ENCODE measurements at regions not wholly inside any gene's neighbourhood (a gene's known extent, or its start where the extent isn't known, plus 50 kb on each side); places are given as distances from the start of the nearest gene placed in this dataset.

- no peaks in the 10 kb centered on the region for H3K9me3 ChIP-seq (ENCODE audit: control insufficient read depth in 4 of 4, low read length in 3 of 4)
- H3K27me3 ChIP-seq (ENCODE audit: control insufficient read depth in 4 of 4, insufficient read depth in 4 of 4, low read length in 3 of 4): no peaks in the 10 kb centered on the region
- H3K4me3 ChIP-seq (ENCODE audit: low read depth in 1 of 3, low read length in 3 of 3): no peak overlapping the region
- WGBS: 61% methylated on average over 2 of the region's 2 CpGs
- H3K4me1 ChIP-seq (ENCODE audit: control insufficient read depth in 4 of 4, insufficient read depth in 4 of 4, low read length in 3 of 4): no peaks in the 10 kb centered on the region
- no peaks in the 10 kb centered on the region for H3K36me3 ChIP-seq (ENCODE audit: control insufficient read depth in 4 of 4, insufficient read depth in 3 of 4, low read depth in 1 of 4, low read length in 3 of 4)
- TF ChIP-seq SP1 (IDR thresholded peaks at IDR 0.05): no peak
- H3K27ac ChIP-seq (ENCODE audit: low read depth in 1 of 2, low read length in 2 of 2): no peak overlapping the region
- DNase-seq (ENCODE audit: low spot score): no peak
- no peak overlapping the region for H3K9ac ChIP-seq (ENCODE audit: low read depth in 1 of 2, low read length in 2 of 2)
These were observed 183.7 kb upstream of the RRP15 start for GRCh38 chr1:218101409-218101808.

DNA sequence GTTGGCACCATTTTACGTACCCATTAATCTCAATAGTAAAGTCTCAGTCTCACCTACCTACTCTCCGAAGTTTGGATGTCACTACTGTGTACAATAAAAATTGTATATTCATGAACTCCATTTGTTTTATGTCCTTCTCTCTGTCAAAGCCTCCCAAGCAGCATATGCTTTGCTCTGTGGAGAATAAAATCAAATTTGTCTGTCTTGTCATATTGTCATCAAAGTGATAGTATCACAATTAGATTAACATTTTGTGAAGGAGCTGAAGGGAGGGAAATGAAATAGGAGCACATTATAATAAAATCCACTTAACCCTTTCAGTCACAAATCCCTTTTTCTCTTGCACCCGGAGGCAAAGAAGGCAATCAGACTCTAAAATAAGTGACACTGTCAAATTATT is 177.1 kb upstream of the RRP15 start:
- Histone ChIP-seq H3K27ac (ENCODE audit: low read depth in 1 of 2, low read length in 2 of 2) (no peak overlapping the region), H3K9me3 (ENCODE audit: control insufficient read depth in 4 of 4, low read length in 3 of 4) (no peaks in the 10 kb centered on the region), H3K27me3 (ENCODE audit: control insufficient read depth in 4 of 4, insufficient read depth in 4 of 4, low read length in 3 of 4) (no peaks in the 10 kb centered on the region), H3K9ac (ENCODE audit: low read depth in 1 of 2, low read length in 2 of 2) (no peak overlapping the region), H3K4me1 (ENCODE audit: control insufficient read depth in 4 of 4, insufficient read depth in 4 of 4, low read length in 3 of 4) (no peaks in the 10 kb centered on the region), H3K36me3 (ENCODE audit: control insufficient read depth in 4 of 4, insufficient read depth in 3 of 4, low read depth in 1 of 4, low read length in 3 of 4) (no peaks in the 10 kb centered on the region), H3K4me3 (ENCODE audit: low read depth in 1 of 3, low read length in 3 of 3) (no peak overlapping the region)
- DNase-seq (ENCODE audit: low spot score): no peak
- WGBS: 75% methylated on average over 3 of the region's 3 CpGs
- TF ChIP-seq NR2F2 (IDR thresholded peaks at IDR 0.05): no peak
- no peak for TF ChIP-seq TAF1 (conservative IDR thresholded peaks at IDR 0.05)
- TF ChIP-seq FOXA2 (IDR thresholded peaks at IDR 0.05): no peak
- TF ChIP-seq, protein P1, sequence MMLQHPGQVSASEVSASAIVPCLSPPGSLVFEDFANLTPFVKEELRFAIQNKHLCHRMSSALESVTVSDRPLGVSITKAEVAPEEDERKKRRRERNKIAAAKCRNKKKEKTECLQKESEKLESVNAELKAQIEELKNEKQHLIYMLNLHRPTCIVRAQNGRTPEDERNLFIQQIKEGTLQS (IDR thresholded peaks at IDR 0.05): no peak
- no peak for TF ChIP-seq GABPA (IDR thresholded peaks at IDR 0.05 in 1 of 2, conservative IDR thresholded peaks at IDR 0.05 in 1 of 2)
- no peak for TF ChIP-seq JUND (IDR thresholded peaks at IDR 0.05)
- no peak for TF ChIP-seq RXRA (IDR thresholded peaks at IDR 0.05)
- TF ChIP-seq, protein P2, sequence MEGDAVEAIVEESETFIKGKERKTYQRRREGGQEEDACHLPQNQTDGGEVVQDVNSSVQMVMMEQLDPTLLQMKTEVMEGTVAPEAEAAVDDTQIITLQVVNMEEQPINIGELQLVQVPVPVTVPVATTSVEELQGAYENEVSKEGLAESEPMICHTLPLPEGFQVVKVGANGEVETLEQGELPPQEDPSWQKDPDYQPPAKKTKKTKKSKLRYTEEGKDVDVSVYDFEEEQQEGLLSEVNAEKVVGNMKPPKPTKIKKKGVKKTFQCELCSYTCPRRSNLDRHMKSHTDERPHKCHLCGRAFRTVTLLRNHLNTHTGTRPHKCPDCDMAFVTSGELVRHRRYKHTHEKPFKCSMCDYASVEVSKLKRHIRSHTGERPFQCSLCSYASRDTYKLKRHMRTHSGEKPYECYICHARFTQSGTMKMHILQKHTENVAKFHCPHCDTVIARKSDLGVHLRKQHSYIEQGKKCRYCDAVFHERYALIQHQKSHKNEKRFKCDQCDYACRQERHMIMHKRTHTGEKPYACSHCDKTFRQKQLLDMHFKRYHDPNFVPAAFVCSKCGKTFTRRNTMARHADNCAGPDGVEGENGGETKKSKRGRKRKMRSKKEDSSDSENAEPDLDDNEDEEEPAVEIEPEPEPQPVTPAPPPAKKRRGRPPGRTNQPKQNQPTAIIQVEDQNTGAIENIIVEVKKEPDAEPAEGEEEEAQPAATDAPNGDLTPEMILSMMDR (IDR thresholded peaks at IDR 0.05; ENCODE audit: low read depth, low read length, missing input control): no peak

DNA sequence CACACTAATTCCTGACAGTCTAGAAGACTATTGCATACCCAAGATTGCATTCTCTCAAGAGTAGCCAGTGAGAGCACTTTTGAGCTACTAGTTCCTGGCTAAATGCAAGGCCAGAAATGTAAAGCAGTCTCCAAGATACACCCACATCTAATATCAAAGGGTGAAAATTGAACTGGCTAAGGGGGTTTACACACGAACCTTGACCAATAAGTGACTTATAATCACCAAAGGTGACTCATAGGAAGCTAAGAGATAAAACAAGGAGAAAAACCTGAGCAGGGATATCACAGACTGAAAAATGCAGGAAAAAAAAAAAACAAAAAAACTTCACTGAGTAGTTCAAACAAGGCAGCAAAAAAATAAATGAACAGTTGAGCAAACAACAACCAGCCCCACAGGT is 172.2 kb upstream of the RRP15 start:
- Histone ChIP-seq H3K9me3 (ENCODE audit: control insufficient read depth in 4 of 4, low read length in 3 of 4) (no peaks in the 10 kb centered on the region), H3K4me3 (ENCODE audit: low read depth in 1 of 3, low read length in 3 of 3) (no peak overlapping the region), H3K4me1 (ENCODE audit: control insufficient read depth in 4 of 4, insufficient read depth in 4 of 4, low read length in 3 of 4) (no peaks in the 10 kb centered on the region), H3K9ac (ENCODE audit: low read depth in 1 of 2, low read length in 2 of 2) (no peak overlapping the region), H3K27me3 (ENCODE audit: control insufficient read depth in 4 of 4, insufficient read depth in 4 of 4, low read length in 3 of 4) (no peaks in the 10 kb centered on the region), H3K27ac (ENCODE audit: low read depth in 1 of 2, low read length in 2 of 2) (no peak overlapping the region), H3K36me3 (ENCODE audit: control insufficient read depth in 4 of 4, insufficient read depth in 3 of 4, low read depth in 1 of 4, low read length in 3 of 4) (no peaks in the 10 kb centered on the region)
- 14% methylated on average over 1 of the region's 1 CpG for WGBS
- no peak for DNase-seq (ENCODE audit: low spot score)
- TF ChIP-seq, protein P1 (IDR thresholded peaks at IDR 0.05): no peak
- TF ChIP-seq, protein P3, sequence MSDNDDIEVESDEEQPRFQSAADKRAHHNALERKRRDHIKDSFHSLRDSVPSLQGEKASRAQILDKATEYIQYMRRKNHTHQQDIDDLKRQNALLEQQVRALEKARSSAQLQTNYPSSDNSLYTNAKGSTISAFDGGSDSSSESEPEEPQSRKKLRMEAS (IDR thresholded peaks at IDR 0.05): no peak
- no peak for TF ChIP-seq GABPA (IDR thresholded peaks at IDR 0.05 in 1 of 2, conservative IDR thresholded peaks at IDR 0.05 in 1 of 2)
- TF ChIP-seq FOXA1 (IDR thresholded peaks at IDR 0.05): no peak
- no peak for TF ChIP-seq EGR1 (IDR thresholded peaks at IDR 0.05; ENCODE audit: low read depth in 2 of 2)
- TF ChIP-seq HNF4A (conservative IDR thresholded peaks at IDR 0.05): no peak
- TF ChIP-seq SP1 (IDR thresholded peaks at IDR 0.05): no peak
- TF ChIP-seq, protein P4, sequence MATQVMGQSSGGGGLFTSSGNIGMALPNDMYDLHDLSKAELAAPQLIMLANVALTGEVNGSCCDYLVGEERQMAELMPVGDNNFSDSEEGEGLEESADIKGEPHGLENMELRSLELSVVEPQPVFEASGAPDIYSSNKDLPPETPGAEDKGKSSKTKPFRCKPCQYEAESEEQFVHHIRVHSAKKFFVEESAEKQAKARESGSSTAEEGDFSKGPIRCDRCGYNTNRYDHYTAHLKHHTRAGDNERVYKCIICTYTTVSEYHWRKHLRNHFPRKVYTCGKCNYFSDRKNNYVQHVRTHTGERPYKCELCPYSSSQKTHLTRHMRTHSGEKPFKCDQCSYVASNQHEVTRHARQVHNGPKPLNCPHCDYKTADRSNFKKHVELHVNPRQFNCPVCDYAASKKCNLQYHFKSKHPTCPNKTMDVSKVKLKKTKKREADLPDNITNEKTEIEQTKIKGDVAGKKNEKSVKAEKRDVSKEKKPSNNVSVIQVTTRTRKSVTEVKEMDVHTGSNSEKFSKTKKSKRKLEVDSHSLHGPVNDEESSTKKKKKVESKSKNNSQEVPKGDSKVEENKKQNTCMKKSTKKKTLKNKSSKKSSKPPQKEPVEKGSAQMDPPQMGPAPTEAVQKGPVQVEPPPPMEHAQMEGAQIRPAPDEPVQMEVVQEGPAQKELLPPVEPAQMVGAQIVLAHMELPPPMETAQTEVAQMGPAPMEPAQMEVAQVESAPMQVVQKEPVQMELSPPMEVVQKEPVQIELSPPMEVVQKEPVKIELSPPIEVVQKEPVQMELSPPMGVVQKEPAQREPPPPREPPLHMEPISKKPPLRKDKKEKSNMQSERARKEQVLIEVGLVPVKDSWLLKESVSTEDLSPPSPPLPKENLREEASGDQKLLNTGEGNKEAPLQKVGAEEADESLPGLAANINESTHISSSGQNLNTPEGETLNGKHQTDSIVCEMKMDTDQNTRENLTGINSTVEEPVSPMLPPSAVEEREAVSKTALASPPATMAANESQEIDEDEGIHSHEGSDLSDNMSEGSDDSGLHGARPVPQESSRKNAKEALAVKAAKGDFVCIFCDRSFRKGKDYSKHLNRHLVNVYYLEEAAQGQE (IDR thresholded peaks at IDR 0.05): no peak
- no peak for TF ChIP-seq HNF4G (IDR thresholded peaks at IDR 0.05)

Data from liver (tissue), 8 donors.